ENCODE measurements at regions not wholly inside any gene's neighbourhood (a gene's known extent, or its start where the extent isn't known, plus 50 kb on each side); places are given as distances from the start of the nearest gene placed in this dataset.

DNA sequence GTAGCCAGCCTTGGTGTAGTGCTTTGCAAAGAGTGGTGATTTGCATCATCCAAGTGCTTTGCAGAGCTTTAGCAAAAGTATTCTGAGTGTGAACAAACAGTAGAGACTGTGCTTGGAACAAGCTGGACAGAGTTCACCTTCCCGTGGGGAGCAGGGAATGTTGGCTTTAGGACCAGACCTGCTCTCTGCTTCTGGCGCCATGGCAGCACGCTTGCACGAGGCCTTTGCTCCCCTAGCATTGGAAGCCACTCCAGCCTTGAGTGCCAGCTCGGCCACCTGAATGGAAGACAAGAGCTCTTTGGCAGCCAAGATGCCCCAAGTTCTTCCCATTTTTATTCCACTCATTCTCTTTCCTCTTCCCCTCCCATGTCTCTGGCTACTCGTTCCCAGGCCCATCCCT, 250.8 kb upstream of the OSR1 start:
- DNase-seq (ENCODE audit: low read depth, low spot score): no peak

DNA sequence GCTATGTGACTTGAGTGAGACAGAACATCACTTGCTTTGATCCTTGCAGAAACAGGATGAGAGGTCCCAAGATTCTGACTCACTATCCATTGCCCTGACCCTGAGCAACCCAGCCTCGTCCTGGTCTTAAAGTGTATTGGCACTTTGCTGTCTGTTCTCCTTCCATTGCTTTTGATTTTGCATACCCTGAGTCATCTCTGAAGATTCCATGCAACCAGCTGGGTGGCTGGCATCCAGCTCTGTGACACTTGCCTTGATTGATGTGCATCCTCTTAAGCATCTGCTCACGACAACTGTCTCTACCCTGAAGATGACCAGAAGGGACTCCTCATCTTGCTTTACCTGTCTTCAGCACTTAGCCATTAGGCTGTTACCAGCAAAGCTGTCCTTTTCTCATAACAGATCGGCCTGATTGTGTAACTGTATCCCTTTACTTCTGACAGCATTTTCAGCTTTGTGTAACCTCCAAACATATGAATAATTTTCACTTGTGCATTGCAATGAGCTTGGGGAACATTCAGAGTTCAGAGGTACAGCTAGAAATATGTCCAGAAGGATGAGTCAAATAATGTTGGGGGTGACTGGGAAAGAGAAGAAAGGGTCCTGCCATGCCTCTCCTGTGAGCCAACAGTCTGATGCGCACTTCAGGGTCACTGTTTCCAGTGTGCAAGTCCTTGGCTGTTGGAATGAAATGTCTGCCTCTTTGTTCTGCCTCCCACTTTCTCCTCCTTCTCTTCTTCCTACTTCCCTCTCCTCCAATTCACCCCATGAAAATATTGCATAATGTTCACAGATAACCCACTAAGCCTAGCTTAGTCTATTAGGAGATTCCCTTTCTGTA, 249.7 kb upstream of the OSR1 start:
- no peak for DNase-seq (ENCODE audit: low read depth, low spot score)

DNA sequence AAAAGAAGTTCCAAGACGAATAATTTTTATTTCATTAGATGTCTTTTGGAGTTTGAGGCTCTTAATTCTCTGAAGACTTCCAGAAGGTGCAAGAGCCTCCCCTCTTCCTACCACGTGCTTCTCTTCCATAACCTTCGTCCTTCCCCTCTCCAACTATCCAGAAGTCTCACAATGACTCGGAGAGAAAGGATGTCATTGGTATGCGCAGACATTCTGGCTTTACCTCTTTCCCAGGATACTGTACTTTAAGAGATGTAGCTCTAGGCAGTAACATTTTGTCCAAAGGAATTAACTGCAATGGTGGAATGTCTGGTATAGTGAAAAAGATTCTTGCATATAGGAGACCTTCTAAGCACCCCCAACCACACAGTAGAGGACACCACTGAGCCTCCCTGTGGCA, 249.0 kb upstream of the OSR1 start:
- no peak for DNase-seq (ENCODE audit: low read depth, low spot score)

DNA sequence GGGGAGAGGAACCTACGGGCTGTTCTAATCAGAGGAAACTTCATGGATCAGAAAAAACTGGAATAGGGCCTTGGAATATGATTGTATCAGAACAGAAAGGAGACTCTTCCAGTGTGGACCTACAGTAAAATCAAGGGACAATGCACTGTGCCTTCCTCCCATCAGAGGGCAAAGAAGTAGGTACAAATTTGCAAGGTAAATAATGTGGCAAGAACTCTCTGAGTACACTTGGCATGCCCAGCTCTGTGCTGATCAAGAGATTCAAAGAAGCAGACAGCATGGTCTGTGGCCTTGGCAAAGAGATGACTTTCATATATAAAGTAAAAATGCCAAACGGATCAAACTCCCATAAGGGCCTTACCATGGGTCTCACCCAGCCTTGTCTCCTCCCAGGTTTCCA, 242.6 kb upstream of the OSR1 start:
- DNase-seq (ENCODE audit: low read depth, low spot score): no peak

DNA sequence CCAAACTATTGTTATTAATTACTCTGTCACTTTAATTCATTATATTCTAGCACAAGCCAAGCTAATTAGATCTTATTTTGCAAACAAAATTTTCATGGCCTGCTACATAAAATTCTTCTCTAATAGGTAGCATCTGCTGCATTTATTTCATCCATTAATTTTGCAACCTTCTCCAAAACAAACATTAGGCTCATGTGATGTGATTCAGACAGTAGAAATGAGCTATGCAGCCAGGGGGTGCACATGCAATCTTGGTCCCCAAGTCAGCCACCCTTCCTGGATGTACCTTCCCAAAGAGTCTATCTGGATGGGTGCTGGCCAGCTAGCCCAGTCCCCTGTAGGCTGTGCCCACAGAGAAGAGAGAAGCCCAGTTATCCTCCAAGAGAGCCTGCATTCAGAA, 242.1 kb upstream of the OSR1 start:
- DNase-seq (ENCODE audit: low read depth, low spot score): no peak

DNA sequence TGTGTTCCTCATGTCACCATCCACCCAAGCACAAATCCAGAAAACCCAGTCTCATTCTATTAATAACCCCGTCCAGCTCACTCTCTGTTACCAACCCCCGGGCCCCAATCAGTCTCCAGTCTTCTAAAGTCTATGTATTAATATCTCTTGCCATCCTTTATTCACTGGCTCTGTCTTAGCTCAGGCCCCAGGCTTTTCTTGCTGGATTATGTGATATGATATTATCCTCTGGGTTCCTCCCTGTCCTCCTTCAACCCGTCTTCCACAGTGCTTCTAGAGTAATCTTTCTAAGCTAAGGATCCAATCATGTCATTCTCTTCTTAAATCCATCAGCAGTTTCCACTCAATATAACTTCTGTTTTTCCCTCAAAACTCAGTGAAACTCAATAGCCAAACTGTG, 240.5 kb upstream of the OSR1 start:
- no peak for DNase-seq (ENCODE audit: low read depth, low spot score)

DNA sequence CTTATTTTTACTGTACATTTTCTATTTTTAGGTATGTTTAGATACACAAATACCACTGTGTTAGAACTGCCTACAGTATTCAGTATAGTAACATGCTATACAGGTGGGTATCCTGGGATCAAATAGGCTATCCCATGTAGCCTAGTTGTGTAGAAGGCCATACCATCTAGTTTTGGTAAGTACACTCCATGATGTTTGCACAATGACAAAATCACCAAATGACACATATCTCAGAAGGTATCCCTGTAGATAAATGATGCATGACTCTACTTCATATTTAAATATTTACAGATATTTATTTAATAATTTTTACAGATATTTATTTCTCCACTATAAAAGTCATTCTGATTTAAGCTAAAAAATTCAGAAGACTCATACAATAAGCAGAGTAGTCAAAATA, 233.8 kb upstream of the OSR1 start:
- DNase-seq (ENCODE audit: low read depth, low spot score): no peak

GRCh38 chr2:19589791-19590190, 231.4 kb upstream of the OSR1 start:
- no peak for DNase-seq (ENCODE audit: low read depth, low spot score)

- no peak for DNase-seq (ENCODE audit: low read depth, low spot score)
These were observed 222.4 kb upstream of the OSR1 start for GRCh38 chr2:19580830-19581229.

DNA sequence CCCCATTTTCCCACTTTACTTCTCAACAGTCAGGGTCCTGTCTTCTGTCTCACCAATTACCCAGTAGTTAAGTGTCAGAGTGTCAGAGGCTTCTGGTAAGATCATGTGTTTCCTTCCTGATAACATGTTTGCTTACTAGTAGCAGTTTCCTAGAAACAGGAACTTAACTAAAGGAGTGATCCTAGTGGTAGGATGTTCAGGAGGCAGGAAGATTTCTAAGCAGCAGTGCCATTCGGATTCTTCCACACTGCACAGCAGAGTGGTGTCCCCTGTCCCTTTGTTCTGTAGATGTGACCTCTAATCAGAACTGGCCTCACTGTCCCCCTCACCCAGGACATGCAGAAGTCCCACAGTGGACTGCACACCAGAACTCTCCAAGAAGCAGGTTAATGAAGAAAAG, 221.8 kb upstream of the OSR1 start:
- no peak for DNase-seq (ENCODE audit: low read depth, low spot score)

- no peak for DNase-seq (ENCODE audit: low read depth, low spot score)
These were observed 221.0 kb upstream of the OSR1 start for GRCh38 chr2:19579461-19579860.

GRCh38 chr2:19577723-19578122, 219.3 kb upstream of the OSR1 start:
- DNase-seq (ENCODE audit: low read depth, low spot score): no peak

GRCh38 chr2:19576411-19576810, 218.0 kb upstream of the OSR1 start:
- DNase-seq (ENCODE audit: low read depth, low spot score): peak; percentile 24

DNA sequence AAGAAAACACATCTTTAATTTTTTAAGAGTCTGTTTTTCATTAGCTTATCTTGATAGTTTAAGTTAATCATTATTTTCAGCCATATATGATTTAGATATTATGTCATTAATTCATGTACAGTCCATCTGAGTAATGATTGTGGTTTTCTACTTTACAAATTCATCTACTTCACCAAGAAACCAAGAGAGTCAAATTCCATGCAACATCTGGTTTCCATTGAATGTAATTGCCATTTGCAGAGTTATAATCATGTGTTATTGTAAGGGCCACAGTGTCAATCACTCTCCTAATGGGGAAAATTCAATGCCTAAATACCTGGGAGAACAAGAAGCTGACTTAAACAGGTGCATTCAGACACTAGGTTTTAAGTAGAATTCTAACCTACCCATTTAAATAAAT, 217.2 kb upstream of the OSR1 start:
- no peak for DNase-seq (ENCODE audit: low read depth, low spot score)

GRCh38 chr2:19574778-19575260, 216.4 kb upstream of the OSR1 start:
- DNase-seq (ENCODE audit: low read depth, low spot score): no peak

DNA sequence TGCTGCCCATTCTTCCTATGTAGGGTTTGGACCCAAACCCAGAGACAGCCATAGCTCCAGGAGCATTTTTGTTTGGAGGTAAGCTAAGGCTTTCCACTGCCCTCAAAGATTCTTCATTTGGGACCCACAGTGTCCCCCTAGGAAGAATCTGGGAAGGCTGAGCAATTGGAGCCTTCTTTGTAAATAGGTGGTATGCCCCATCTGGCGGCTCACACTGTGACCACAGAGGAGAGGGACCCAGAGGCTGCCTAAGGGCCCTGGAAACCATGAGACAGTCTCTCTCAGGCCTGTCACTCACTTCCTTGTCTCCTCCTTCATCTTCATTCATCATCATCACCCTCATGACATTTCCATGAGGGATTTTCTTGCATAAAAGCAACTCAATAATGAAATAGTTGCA, 215.4 kb upstream of the OSR1 start:
- no peak for DNase-seq (ENCODE audit: low read depth, low spot score)

GRCh38 chr2:19571773-19572172, 213.3 kb upstream of the OSR1 start:
- DNase-seq (ENCODE audit: low read depth, low spot score): no peak

- no peak for DNase-seq (ENCODE audit: low read depth, low spot score)
These were observed 210.9 kb upstream of the OSR1 start for GRCh38 chr2:19569300-19569791.

DNA sequence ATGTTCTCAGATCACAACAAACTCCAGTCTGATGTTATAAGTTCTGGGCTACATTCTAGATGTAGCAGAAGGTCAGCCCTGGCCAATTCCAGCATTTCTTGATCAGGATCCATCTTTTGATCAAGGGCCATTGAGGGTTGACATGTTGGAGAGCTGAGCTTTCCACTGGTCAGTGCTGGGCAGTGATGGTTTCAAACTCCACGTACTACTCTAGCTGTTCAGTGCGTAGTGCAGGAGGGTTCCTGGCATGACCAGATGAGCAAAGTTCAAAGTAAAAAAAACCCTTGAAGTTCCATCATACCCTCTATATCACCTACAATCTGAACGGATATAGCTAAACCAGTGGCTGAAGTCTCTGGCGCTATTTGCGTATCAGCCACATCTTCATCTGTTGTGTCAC, 210.4 kb upstream of the OSR1 start:
- DNase-seq (ENCODE audit: low read depth, low spot score): no peak

DNA sequence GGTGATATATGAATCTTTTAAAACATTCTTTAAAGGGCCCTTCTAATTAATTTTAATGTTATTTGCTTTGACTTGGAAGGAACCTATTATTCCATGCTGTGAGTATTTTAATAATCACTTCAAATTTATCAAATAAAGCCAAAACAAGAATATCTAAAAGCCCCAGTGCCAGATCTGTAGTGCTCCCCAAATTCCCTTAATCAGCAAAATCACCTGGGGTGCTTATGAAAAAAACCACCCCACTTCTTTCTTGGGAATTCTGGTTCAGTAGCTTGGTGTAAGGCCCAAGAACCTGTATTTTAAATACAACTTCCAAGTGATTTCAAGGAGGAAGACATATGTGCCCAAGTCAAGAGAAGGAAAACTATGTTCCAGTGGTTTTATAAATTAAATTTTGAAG, 202.4 kb upstream of the OSR1 start:
- no peak for DNase-seq (ENCODE audit: low read depth, low spot score)

DNA sequence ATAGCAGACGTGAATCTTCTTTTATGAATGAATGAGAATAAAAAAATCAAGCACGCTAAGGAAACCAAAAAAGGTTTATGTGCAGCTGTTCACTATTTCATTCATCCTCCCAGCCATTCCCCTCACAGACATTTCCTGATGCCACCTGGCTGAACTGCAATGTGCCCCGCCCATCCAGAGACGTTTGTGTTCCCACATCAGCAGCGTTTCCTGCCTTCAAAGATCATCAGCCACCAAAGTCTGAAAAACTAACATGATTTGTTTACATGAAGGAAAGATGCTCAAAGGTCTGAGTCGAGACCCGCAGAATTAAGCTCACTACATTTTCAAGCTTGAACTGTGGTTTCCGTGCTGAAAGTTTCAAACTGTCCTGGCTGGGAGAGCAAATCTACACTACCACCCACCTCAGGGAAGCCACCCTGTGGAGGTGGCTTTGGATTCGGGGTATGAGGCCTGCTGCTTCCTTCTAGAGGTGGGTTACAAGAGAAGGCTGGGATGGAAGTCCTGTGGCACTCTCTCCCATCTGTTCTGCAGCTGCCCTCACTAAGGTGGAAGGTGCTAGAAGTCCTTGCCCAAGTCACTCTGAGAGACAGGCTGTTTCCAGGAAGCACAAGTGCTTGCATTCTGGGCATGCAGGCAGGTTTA, 201.3 kb upstream of the OSR1 start:
- no peak for DNase-seq (ENCODE audit: low read depth, low spot score)

DNA sequence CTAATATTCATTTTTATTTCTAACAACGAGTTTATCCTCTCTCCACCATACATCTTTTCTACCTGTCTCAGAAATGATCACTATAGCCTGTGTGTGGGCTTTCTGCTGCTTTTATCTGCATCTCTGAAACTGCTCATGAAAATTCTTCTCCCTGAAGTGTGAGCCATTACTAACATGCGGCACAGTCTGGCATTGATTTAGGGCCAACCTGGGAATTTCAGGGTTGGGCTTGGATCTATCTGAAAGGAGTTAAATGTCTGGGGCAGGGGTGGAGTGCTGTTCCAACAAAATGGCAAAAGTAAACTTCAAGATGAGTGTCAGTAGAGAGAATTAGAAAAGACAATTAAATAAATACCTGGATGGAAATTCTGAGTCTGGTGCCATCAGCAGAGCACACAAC, 198.2 kb upstream of the OSR1 start:
- DNase-seq (ENCODE audit: low read depth, low spot score): no peak

DNA sequence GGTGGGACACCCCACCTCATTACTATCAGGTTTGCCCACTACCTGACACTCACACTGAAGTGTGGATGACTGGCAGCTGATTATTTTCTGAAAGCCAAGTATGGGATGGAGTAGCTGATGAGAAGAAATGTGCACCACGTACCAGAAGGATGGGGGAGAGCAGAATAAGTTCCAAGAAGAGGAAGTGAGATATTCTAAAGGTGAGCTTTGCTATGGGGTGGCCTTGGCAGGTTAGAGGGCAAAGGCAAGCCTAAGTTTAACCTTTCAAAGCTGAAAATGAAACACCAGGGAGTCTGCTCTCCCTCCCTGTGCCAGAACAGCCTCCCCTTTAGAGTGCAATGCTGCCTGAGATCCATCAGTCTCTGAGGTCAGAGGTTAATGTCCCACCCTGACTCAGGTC, 196.1 kb upstream of the OSR1 start:
- DNase-seq (ENCODE audit: low read depth, low spot score): no peak
